ENCODE measurements at regions not wholly inside any gene's neighbourhood (a gene's known extent, or its start where the extent isn't known, plus 50 kb on each side); places are given as distances from the start of the nearest gene placed in this dataset.
"Not testable (repeated sequence)": the region's sequence is repeated elsewhere in the genome, so short reads cannot be mapped to it uniquely, and the experiment has no call there.

DNA sequence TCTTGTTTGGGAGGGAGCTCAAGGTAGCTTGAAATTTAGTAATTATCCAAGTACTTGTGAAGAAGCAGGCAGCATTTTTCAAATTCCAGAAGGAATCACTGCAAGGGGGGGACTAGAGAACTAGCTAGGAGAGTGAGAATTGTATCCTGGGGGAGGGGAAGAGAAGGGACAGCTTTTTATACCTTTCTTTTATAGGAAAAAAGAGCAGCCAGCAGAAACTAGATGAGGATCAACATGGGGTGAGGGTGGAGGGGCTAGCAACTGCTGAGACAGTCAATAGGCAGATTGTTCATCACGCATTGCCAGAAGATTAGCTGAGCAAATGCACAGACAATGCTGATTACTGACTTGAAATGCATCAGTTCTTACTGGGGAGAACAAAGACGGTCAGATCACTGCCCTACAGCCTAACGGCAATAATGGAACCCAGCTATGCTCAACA is 514.3 kb upstream of the CITED2 start:
- Mint-ChIP-seq H3K27ac (no peak overlapping the region), H3K9me3 (no peaks in the 10 kb centered on the region), H3K36me3 (no peaks in the 10 kb centered on the region)
- ATAC-seq (no peak), DNase-seq (ENCODE audit: low spot score in 2 of 2) (no peak)

DNA sequence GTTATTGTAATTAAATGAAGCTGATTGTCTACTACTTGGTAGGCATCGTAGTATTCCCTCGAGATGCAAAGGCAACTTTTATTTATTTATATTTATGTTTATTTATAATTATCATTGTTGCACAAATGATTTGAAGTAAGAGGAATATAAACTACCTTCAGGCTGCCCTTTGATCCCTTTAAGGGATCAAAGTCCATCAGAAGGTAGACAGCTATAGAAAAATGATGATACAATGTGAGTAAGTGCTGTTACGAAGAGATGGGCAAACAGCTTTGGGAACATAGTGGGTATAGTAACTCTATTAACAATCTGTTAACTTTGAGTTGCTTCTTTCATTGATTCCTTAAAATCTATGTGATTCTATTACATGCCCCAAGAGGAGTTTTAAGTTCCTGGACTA is 512.8 kb upstream of the CITED2 start:
- H3K36me3 Mint-ChIP-seq: no peaks in the 10 kb centered on the region
- DNase-seq (ENCODE audit: low spot score in 2 of 2) (no peak), ATAC-seq (no peak)
- no peaks in the 10 kb centered on the region for H3K9me3 Mint-ChIP-seq
- no peak overlapping the region for H3K27ac Mint-ChIP-seq

DNA sequence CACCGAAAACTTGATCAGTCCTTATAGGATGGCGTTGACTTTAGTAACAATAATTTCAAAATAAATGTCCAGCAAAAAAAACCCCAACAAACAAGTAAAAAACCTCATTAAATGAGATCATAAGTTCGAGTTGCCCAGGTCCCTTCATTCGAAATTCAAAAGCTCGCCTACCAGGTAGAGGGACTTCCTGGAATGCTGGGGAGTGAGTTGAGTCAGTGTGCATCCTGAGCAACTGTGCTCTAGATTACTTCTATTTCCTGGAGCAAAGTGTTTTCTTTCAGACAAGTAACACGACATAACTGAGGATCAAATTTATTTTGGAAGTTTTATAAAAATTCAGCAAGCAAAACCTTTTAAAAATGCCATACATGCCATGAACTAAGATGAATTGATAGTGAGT is 511.9 kb upstream of the CITED2 start:
- ATAC-seq (no peak), DNase-seq (ENCODE audit: low spot score in 2 of 2) (no peak)
- H3K36me3 Mint-ChIP-seq: no peaks in the 10 kb centered on the region
- H3K9me3 Mint-ChIP-seq: no peaks in the 10 kb centered on the region
- H3K27ac Mint-ChIP-seq: no peak overlapping the region

DNA sequence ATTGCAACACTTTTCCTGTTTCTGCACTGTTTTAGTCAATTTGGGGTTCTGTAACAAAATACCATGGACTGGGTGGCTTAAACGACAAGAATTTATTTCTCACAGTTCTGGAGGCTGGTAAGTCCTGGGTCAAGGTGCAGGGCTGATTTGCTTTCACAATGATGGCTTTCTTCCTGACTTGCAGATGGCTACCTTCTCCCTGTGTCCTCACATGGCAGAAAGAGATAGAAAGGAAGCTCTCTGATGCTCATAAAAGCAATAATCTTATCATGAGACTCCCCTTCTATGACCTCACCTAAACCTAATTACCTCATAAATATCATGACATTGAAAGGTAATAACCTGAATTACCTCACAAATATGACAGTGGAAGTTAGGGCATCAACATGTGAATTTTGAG is 511.5 kb upstream of the CITED2 start:
- Mint-ChIP-seq H3K9me3 (no peaks in the 10 kb centered on the region), H3K36me3 (no peaks in the 10 kb centered on the region), H3K27ac (no peak overlapping the region)
- ATAC-seq (no peak), DNase-seq (ENCODE audit: low spot score in 2 of 2) (no peak)

DNA sequence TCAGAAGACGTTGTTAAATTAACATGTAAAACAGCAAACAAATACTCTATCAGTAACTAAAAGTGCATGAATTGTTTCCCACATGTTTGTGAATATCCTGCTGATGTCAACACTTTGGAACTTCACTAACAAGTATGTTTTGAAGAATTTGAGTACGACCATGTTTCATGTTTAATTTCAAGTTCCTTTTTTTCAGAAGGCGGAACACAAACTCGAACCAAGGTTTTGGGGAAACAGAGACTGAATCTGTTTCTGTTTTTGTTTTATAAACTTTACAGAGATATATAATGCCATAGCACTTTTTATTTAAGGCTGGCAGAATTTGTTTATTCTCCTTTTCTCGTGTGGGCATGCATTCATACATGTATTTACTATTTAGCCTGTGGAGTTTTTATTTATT is 509.3 kb upstream of the CITED2 start:
- Mint-ChIP-seq H3K27ac (no peak overlapping the region), H3K9me3 (no peaks in the 10 kb centered on the region), H3K36me3 (no peaks in the 10 kb centered on the region)
- ATAC-seq: no peak
- no peak for DNase-seq (ENCODE audit: low spot score in 2 of 2)

DNA sequence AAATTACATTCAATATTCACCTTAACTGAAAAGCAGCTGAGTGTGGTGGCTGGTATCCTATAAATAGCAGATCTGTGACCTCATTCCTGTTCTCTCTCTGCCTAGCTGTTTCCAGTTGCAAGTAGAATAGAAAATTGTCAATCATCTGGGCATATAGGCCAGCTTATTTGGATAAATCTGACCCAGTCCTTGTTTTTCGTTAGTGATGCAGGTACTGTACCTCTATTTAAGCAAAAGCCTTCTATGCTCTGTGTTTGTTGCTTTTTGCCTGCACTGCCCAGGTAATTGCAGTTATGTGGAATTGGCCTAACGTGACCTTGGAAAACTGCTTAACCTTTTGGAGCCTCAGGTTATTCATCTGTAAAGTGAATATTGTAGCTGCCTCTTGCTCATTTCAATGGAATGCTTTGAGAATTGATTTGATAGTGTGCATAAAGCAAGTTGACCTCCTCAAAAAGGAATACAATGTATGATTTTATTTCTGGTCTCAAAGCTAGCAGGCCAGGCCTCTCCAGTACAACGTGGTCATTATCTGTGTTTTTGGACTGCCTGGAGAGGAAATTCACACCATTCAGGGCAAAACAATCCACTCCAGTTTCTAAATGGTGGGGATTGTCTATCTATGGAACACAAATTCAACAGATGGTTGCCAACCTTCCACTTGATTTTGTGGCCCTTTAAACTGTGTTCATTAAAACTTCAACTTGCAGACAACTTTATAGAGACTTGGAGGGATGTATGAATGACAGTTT is 508.7 kb upstream of the CITED2 start:
- no peaks in the 10 kb centered on the region for H3K9me3 Mint-ChIP-seq
- no peak for ATAC-seq
- DNase-seq (ENCODE audit: low spot score in 2 of 2): no peak
- no peak overlapping the region for H3K27ac Mint-ChIP-seq
- H3K36me3 Mint-ChIP-seq: no peaks in the 10 kb centered on the region

DNA sequence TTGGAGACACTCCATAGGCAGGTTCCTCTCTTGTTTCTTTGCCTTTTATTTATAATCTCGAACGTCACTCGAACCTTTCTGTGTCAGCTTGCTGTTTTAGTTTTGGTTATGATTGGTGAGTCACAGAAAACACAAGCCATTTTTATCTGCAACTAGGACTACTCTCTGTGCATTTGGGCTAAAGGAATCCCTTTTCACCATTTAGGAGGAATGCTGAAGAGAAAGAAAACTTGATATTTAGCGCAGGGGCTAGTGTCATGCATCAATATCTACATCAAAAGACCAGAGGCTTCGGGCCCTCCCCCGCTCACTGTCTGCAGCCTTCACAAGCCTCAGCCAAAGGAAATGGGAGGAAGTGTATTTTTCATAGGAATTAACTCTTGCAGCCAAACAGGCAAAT is 507.8 kb upstream of the CITED2 start:
- Mint-ChIP-seq H3K27ac (no peak overlapping the region), H3K36me3 (no peaks in the 10 kb centered on the region), H3K9me3 (no peaks in the 10 kb centered on the region)
- ATAC-seq: no peak
- no peak for DNase-seq (ENCODE audit: low spot score in 2 of 2)

DNA sequence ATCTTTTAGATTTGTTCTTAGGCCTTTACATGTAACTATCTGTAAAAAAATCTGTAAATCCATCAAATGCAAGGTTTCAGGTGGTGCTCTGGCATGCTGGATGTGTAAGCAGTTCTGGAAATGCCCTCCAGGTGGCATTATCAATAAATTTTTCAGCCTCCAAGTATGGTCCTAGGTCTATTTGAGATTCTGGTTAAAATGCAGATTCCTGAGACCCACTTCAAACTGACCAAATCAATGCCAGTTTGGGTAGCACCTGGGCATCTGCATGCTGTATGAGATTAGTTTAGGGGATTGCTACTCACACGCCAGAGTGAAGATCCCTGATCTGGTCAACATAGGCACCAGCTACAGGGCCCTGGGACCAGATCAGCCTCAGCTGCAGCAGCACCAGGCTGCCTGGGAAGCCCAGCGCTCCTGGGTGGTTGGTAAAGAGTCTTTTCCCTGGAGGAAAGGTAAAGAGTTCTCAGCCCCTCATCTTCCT is 507.3 kb upstream of the CITED2 start:
- Mint-ChIP-seq H3K36me3 (no peaks in the 10 kb centered on the region), H3K9me3 (no peaks in the 10 kb centered on the region), H3K27ac (no peak overlapping the region)
- ATAC-seq: peak in 1 of 2 donors; percentile 72
- peak in 1 of 2 donors; percentile 14 for DNase-seq (ENCODE audit: low spot score in 2 of 2)

DNA sequence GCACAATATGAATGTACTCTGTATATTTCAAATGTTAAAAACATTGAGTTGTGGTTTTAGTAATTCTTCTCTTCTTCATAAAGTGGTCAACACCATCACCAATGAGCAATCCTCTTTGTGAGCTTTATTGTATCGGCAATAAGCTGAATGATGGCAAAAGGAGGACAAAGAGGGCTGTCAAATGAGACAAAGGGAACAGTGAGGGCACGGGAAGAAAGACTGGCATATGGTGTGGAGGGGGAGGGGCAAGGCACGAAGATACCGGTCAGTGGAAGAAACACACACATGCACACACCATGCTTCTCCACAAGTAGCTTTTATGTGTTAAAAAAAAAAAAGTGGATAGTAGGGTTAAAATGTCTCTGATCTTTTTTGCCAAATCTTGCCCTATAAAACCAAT is 506.8 kb upstream of the CITED2 start:
- H3K27ac Mint-ChIP-seq: no peak overlapping the region
- no peaks in the 10 kb centered on the region for H3K9me3 Mint-ChIP-seq
- no peak for DNase-seq (ENCODE audit: low spot score in 2 of 2)
- no peaks in the 10 kb centered on the region for H3K36me3 Mint-ChIP-seq
- ATAC-seq: no peak

DNA sequence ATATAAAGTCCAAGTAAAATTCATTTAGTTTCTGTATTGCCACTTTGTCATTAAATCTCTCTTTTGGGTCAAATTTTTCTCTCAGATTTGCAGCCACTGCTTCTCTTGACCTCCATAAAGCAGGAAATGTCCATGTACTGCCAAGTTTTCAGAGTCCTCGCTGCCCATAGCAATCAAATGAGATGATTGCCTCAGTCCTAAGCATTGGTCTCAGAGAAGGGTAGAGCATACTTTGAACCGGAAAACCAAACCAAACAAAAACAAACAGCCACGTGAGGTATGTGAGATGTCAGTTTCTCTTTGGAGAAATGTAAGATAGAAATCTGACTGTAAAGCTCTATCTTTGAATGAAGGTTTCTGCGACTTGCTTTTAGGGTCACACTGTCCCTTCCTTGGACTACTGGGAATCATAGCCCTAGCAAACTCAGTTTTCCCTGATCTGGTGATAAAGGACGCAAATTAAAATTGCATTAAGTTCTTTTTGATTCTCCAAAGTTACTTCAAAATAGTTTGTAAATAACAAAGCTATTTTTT is 505.4 kb upstream of the CITED2 start:
- no peak for ATAC-seq
- Mint-ChIP-seq H3K9me3 (no peaks in the 10 kb centered on the region), H3K27ac (no peak overlapping the region), H3K36me3 (no peaks in the 10 kb centered on the region)
- DNase-seq (ENCODE audit: low spot score in 2 of 2): no peak

DNA sequence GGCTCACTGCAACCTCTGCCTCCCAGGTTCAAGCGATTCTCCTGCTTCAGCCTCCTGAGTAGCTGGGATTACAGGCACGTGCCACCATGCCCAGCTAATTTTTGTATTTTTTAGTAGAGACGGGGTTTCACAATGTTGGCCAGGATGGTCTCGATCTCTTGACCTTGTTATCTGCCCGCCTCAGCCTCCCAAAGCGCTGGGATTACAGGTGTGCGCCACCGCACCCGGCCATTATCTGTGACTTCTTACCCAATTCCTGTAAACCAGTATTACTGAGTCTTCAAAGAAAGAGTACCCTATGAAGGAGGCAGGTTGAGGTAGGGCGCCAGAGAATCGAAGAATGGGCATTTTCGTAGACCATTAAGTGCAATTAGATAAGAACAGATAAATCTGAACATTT is 504.8 kb upstream of the CITED2 start:
- H3K36me3 Mint-ChIP-seq; DNase-seq (ENCODE audit: low spot score in 2 of 2); ATAC-seq; H3K9me3 Mint-ChIP-seq; H3K27ac Mint-ChIP-seq: not testable (repeated sequence)

DNA sequence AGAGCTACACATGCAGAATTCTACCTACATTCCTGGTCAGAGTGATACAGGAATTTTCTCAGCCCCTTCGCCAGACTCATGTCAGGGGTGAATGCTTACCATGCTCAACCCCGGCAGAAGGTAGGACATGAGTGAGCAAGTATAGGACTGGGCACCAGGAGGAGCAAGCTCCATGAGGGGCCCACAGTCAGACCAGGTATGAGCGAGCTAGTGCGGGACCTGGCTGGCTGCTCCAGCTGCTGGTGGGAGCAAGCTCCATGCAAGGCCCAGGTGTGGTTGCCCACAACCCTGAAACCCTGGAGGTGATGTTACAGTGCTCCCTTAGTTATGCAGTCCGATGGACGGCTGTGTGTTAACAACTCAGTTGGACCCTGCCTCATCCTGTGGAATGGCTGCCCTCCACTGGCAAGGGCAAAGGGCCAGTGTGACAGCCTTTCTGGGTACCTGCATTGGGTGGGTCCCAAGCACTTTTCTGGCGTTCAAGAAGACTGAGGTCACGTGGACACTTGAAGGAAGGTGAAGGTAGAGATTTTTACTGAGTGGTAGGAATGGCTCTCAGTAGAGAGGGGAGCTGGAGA is 503.5 kb upstream of the CITED2 start:
- DNase-seq (ENCODE audit: low spot score in 2 of 2) (no peak), ATAC-seq (no peak)
- Mint-ChIP-seq H3K9me3 (no peaks in the 10 kb centered on the region), H3K36me3 (no peaks in the 10 kb centered on the region), H3K27ac (no peak overlapping the region)

DNA sequence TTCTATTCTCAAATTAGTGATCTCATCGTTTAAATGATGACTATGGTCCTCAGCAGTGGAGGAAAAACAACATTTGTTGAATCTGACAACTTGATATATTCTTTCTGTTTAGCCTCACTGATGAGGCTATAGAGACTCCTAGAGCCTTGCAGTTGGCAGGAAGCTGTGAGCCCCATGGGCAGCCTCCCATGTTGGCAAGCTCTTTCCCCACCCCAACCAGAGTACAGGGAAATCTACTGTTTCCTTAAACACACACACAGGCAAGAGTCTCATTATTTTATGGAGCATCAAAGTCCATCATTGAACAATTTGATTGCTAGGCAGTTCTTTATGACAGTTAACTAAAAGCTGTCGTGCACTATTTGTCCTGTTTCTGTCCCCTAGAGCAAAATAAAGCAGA is 498.2 kb upstream of the CITED2 start:
- Mint-ChIP-seq H3K36me3 (no peaks in the 10 kb centered on the region), H3K27ac (no peak overlapping the region), H3K9me3 (no peaks in the 10 kb centered on the region)
- ATAC-seq (no peak), DNase-seq (ENCODE audit: low spot score in 2 of 2) (no peak)

DNA sequence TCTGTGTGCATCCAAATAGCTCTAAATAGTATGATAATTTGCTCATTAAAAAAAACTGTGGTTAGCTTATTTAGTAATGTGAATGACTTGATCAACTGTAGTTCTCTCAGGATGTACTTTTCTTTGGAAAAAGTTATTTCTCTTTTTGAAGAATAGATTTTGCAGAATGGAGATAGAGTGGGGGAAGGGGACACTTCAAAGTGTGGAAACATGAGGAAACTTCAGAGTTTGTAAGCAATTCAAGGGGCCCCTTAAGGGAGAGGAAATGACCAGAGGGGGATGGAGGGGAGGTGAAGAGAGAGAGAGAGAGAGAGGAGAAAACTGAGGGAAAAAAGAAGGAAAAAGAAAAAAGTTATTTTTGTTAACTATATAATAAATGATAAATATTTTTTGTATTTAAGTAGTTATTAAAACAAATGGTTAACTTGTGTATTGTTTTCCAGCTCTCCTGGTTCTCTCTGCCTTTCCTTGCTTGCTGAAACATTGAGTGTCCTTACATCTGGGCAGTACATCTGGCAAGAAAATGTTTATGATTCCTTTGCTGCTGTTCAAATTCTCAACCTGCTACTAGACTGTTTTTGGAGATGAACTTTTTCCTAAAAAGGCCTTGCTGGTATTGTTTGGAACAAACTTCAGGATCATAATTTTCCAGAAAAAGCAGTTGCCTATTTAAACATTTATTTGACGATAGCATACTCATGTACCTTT is 497.5 kb upstream of the CITED2 start:
- Mint-ChIP-seq H3K9me3 (no peaks in the 10 kb centered on the region), H3K36me3 (no peaks in the 10 kb centered on the region), H3K27ac (peak overlapping the region in 1 of 2 donors; percentile 57)
- ATAC-seq (no peak), DNase-seq (ENCODE audit: low spot score in 2 of 2) (no peak)

DNA sequence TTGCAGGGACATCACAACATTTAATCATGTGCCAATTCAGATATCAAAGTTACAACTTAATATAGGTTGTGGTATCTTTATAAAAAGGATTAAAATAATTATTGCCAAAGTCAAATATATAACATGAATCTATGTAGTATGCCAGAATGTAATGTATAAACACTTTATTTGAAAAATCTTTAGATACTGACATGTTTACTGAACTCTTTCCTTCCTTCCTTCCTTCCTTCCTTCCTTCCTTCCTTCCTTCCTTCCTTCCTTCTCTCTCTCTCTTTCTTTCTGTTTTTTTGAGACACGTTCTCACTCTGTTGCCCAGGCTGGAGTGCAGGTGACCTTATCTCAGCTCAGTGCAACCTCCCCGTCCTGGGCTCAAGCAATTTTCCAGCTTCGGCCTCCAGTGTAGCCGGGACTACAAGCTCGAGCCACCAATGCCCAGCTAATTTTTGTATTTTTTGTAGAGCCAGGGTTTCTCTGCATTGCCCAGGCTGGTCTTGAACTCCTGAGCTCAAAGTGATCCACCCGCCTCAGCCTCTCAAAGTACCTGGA is 496.8 kb upstream of the CITED2 start:
- no peak for DNase-seq (ENCODE audit: low spot score in 2 of 2)
- H3K36me3 Mint-ChIP-seq: no peaks in the 10 kb centered on the region
- no peaks in the 10 kb centered on the region for H3K9me3 Mint-ChIP-seq
- ATAC-seq: no peak
- H3K27ac Mint-ChIP-seq: no peak overlapping the region

DNA sequence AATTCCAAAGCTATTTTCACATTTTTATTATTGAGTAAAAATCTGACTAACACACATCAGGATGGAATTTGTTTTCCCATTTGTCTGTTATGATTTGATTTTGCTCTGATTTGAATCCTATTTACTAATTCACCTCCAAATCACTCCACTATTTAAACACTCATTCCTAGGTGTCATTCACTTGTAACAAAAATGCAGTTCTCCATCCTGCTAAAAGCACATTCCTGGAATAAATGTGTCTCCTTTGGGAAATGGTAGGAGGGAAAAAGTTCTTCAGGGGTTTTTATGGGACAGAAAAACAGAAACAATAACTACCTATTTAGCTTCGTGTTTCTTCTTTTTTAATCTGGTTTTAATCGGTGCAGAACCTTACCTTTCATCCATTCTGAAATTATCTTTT is 494.1 kb upstream of the CITED2 start:
- no peaks in the 10 kb centered on the region for H3K36me3 Mint-ChIP-seq
- ATAC-seq: no peak
- no peak overlapping the region for H3K27ac Mint-ChIP-seq
- no peak for DNase-seq (ENCODE audit: low spot score in 2 of 2)
- H3K9me3 Mint-ChIP-seq: no peaks in the 10 kb centered on the region

DNA sequence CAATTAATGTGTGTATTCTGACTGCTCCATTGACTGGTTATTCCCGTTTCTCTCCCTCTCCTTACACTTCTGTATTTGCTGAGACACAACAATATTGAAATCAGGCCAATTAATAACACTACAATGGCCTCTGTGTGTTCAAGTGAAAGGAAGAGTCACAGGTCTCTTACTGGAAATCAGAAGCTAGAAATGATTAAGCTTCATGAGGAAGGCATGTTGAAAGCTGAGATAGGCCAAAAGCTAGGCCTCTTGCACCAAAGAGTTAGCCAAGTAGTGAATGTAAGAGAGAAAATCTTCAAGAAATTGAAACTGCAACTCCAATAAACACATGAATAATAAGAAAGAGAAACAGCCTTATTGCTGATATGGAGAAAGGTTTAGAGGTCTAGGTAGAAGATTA is 489.5 kb upstream of the CITED2 start:
- no peak for DNase-seq (ENCODE audit: low spot score in 2 of 2)
- ATAC-seq: peak in 1 of 2 donors; percentile 67
- peaks cover 0 to 4% of the 10 kb centered on the region in 2 donors for H3K9me3 Mint-ChIP-seq
- no peak overlapping the region for H3K27ac Mint-ChIP-seq
- H3K36me3 Mint-ChIP-seq: no peaks in the 10 kb centered on the region

All from activated naive CD4-positive, alpha-beta T cell treated with anti-CD3 and anti-CD28 coated beads, Interleukin-2, amount 50 U/mL, for 72 hours (primary cell).